ENCODE measurements at regions not wholly inside any gene's neighbourhood (a gene's known extent, or its start where the extent isn't known, plus 50 kb on each side); places are given as distances from the start of the nearest gene placed in this dataset.

DNA sequence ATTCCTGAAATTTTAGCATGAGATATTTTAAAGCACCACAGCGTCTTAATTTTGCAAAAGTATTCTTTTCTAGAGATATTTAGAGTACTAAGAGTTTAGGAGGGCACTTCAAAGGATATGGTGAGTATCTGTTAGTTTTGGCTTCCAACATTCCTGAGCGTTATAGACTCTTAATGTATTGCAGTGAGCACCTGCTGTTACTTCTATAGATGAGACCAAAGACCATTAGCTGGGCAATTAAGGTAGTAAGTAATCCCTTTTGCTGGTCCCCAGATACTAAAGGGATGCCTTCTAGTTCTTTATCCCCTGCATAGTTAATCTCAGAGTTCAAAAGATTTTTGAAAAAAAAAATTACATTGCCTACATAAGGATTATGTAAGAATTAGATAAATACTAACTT, 975.6 kb downstream of the GALC start:
- TF ChIP-seq CTCF (conservative IDR thresholded peaks at IDR 0.05; ENCODE audit: low read depth, low read length): no peak
- no peak for TF ChIP-seq SMC3 (IDR thresholded peaks at IDR 0.05; ENCODE audit: low read depth, low read length)
- no peak for TF ChIP-seq FOS (IDR thresholded peaks at IDR 0.05; ENCODE audit: low read depth, low read length)
- no peak for TF ChIP-seq MAZ (IDR thresholded peaks at IDR 0.05; ENCODE audit: borderline replicate concordance, low read depth, low read length)
- no peak for TF ChIP-seq POLR2A (IDR thresholded peaks at IDR 0.05; ENCODE audit: low read depth, low read length)

Data from IMR-90 (cell line).